GM12864 (cell line): ENCODE measurements at regions not wholly inside any gene's neighbourhood (a gene's known extent, or its start where the extent isn't known, plus 50 kb on each side); places are given as distances from the start of the nearest gene placed in this dataset.

Source experiments
- DNase-seq: peaks from one replicate; pipeline ENCODE4 v3.0.0-alpha.2; 2011; ENCODE audit warnings: low read depth
- H3K4me3 ChIP-seq: 2 replicates; pipeline ENCODE4 v1.5.1; 2011; ENCODE audit warnings: mild to moderate bottlenecking, low read depth, low read length, control low read depth
- TF ChIP-seq, protein P1 (sequence below): IDR thresholded peaks from 2 replicates; pipeline ENCODE4 v1.5.1; 2011; ENCODE audit warnings: low read depth, mild to moderate bottlenecking, moderate library complexity, low read length, control low read depth, inconsistent platforms; ENCODE audit errors: missing control alignments

DNA sequence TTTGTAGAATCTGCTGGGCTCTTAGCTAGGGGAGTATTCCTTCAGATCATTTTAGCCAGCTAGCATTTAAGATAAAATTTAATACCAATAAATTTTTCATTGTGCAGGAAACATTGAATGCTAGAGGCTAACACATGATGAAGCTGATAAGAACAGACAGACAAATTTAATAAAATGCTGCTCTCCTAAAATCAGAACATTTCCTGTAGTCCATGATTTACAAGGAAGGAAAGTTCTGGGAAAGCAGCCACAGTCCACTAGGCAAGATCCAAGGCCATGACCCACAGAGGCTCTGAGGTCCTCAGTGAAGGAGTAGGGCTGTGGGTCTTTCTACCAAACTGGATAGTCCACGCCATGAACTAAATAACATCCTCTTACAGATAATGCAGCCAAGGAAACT, 253.0 kb downstream of the ICE1 start:
- TF ChIP-seq, protein P1, sequence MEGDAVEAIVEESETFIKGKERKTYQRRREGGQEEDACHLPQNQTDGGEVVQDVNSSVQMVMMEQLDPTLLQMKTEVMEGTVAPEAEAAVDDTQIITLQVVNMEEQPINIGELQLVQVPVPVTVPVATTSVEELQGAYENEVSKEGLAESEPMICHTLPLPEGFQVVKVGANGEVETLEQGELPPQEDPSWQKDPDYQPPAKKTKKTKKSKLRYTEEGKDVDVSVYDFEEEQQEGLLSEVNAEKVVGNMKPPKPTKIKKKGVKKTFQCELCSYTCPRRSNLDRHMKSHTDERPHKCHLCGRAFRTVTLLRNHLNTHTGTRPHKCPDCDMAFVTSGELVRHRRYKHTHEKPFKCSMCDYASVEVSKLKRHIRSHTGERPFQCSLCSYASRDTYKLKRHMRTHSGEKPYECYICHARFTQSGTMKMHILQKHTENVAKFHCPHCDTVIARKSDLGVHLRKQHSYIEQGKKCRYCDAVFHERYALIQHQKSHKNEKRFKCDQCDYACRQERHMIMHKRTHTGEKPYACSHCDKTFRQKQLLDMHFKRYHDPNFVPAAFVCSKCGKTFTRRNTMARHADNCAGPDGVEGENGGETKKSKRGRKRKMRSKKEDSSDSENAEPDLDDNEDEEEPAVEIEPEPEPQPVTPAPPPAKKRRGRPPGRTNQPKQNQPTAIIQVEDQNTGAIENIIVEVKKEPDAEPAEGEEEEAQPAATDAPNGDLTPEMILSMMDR, result no peak
- no peak for DNase-seq
- H3K4me3 ChIP-seq, result no peak overlapping the region

DNA sequence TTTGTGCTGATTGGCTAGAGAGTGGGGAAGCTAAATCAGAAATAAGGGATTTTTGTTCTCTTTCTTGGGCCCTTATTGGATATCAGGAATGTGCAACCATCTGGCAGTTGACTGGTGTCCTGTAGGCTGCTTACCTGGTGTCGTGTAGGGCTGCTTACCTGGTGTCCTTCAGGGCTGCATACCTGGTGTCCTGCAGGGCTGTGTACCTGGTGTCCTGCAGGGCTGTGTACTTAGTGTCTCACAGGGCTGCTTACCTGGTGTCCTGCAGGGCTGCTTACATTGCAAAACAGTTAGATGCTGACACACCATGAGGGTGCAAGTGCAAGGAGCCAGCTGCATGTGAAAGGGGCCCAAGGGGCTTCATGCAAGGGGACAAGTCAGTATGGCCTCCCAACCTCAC, 249.3 kb downstream of the ICE1 start:
- H3K4me3 ChIP-seq, result no peak overlapping the region
- TF ChIP-seq, protein P1, result no peak
- DNase-seq, result no peak

DNA sequence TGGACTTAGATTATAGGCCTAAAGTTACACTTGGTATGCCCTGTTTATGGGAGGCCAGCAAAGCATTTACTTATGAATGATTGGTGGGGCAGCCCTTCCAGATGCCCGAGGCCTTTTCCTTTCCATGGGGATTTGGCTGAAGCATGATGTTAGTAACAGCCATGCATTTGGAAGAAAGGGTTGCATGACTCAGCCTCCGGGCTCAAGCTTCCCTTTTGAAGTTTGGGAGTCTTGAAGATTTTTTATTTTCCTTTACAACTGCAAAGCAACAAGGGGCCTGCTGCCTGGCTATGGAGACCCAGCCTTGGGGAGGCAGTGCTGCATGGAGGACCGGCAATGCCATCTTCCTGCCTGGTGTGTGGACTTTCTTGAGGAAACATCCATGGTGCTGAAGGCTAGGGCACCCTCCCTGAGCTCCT, 244.7 kb downstream of the ICE1 start:
- DNase-seq, result no peak

DNA sequence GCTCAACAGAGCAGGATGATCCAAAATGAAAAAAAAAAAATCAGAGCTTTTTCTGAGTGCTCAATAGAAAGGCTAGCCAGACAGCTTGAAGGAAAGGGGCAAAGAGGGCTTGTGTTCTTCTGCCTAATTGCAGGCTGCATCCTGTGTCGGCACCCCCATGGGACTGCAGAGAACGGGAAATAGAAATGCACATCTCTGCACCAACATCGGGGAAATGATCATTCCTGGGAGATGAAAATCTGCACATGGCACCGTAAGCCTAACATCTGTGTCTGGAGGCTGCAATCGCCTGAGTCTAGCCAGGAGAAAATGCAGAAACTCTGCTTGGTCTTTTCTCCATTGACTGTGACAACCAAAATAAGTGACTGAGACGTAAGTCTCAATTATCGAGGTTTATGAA, 243.9 kb downstream of the ICE1 start:
- no peak for DNase-seq

More for the DNA sequence above, 244.7 kb downstream of the ICE1 start:
- TF ChIP-seq, protein P1, result no peak
- H3K4me3 ChIP-seq, result no peak overlapping the region

DNA sequence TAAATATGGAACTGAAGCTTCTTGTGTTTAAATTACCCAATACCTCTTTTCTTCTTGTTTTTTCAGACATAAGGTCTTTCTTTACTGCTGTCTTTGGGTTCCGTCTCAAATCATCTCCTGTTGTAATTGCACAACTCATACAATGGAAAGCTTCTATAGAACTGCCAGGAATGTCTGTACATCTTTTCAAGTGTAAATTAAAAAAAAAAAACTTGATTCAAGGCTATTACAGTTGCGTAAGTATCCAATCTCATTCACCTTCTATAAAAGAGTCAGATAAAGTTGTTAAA, 243.5 kb downstream of the ICE1 start:
- H3K4me3 ChIP-seq, result no peak overlapping the region
- DNase-seq, result no peak
- TF ChIP-seq, protein P1, result no peak

More for the DNA sequence above, 243.9 kb downstream of the ICE1 start:
- TF ChIP-seq, protein P1, result no peak
- no peak overlapping the region for H3K4me3 ChIP-seq

DNA sequence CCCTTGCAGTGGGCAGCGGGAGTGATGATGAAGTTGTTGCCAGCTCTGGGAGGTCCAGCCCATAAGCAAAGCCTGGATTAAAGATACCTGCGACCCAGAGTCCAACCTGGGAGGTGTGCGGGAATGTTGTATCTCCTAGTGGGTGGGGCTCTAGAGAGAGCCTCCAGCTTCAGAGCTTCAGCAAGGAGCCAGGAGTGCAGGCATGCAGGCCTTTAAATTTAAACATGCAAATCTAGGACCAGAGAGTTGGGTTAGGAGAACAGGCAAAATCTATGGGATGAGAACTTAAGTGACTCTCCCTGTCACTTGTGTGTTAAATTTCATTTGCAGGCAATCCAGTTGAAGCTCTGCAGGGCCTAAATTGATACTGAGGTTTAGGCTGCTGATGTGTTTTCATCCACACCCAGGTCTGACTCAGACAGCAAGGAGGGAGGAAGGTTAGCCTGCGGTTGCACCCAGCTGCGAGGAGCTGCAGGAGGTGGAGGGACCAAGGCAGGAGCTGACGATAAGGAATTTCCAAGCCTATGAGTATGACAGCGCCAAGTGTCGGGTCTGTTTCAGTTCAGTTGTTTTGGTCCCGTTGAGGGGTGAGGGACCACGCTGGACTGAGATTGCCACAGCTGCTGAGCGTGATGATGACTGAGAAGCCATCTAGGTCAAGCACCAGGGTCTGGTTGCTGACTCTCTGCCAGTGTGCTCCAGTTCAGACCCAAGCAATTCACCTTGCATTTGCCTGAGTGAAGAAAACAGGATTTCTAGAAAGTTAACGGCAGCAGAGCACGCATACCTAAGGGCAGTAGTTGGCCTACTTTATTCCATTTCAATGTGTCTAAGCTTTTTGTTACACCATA, 243.0 kb downstream of the ICE1 start:
- H3K4me3 ChIP-seq, result no peak overlapping the region
- no peak for DNase-seq
- TF ChIP-seq, protein P1, result no peak
